Mucosa of descending colon (tissue), 3 donors: ENCODE measurements at regions not wholly inside any gene's neighbourhood (a gene's known extent, or its start where the extent isn't known, plus 50 kb on each side); places are given as distances from the start of the nearest gene placed in this dataset.

Experiments
- ATAC-seq: fragments of 200-7000 bp; cut with Tn5 transposase; one replicate; pipeline ENCODE4 v1.9.1; 2020; ENCODE audit warnings: mild to moderate bottlenecking, moderate library complexity
- DNase-seq, 3 donors: peaks; one replicate each; pipeline ENCODE4 v3.0.0-alpha.2; 2020
- H3K36me3 ChIP-seq: fragments of 200-600 bp; one replicate; pipeline ENCODE4 v1.8.0; 2021; ENCODE audit warnings: low read depth, mild to moderate bottlenecking
- H3K4me1 ChIP-seq: fragments of 200-600 bp; one replicate; pipeline ENCODE4 v1.8.0; 2021; ENCODE audit warnings: low read depth, mild to moderate bottlenecking
- H3K4me3 ChIP-seq: fragments of 200-600 bp; one replicate; pipeline ENCODE4 v1.8.0; 2021; ENCODE audit warnings: mild to moderate bottlenecking
- H3K9me3 ChIP-seq: fragments of 200-600 bp; one replicate; pipeline ENCODE4 v1.8.0; 2021; ENCODE audit warnings: mild to moderate bottlenecking
- CTCF ChIP-seq: fragments of 200-600 bp; IDR thresholded peaks from one replicate; pipeline ENCODE4 v1.8.0; 2022; ENCODE audit warnings: antibody characterized with exemption, mild to moderate bottlenecking
- intact Hi-C, 2 donors: fragments of 100-400 bp; cut with DNase I in 1 of 2; cut with micrococcal nuclease in 1 of 2; formaldehyde crosslinking; loops; one replicate each; pipeline versions ENCODE4 v1.11.0 to v1.11.1; 2022; cut with DNase I, micrococcal nuclease
- donor health status: DM: no; HTN: no; CAD: no; lungs with moderate emphysema.
- donor health status: DM: no; HTN: no; CAD: no.
- donor health status: DM: no; HTN: yes; CAD: no.

DNA sequence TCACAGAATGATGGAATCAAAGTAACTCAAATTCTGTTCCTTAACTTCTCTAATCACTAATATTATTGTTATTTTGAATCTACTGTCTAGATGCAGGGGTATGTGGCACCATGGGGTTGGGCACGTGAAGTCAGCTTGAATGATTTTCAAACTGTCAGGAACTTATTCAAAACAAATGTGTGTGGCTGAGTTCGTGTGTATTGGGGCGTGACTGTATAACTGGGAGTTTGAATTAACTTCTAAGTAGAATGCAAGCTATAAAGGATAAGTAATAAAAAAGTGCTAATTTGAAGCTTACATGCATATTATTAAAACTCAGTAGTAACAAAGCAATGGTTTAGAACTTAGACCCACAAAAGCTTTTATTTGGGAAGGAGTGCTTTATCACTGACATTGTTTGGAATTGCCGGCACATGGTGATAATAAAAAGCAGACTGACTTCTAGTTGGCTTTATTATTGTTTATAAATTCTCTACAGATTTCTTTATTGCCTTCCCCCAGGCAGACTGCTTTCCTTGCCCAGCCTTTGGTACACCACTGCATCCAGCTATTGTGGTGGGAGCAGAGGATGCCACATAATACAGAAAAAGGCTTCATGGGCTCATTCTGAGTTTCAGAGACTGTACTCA, 84.3 kb downstream of the TENT5C start:
- DNase-seq (no peak), ATAC-seq (peak; percentile 38)
- no peak for TF ChIP-seq CTCF
- intact Hi-C loops: loop anchor here in 1 of 2 donors (10.0 kb wide), 1 partner anchor 155 kb away; no protein-coding TSS in a partner anchor
- Histone ChIP-seq H3K4me1 (peaks cover 10% of the 10 kb centered on the region), H3K9me3 (no peaks in the 10 kb centered on the region), H3K4me3 (no peak overlapping the region), H3K36me3 (no peaks in the 10 kb centered on the region)

GRCh38 chr1:117691942-117692341, 86.1 kb downstream of the TENT5C start:
- H3K36me3 ChIP-seq: no peaks in the 10 kb centered on the region
- TF ChIP-seq CTCF: no peak
- no peaks in the 10 kb centered on the region for H3K9me3 ChIP-seq
- peaks cover 7% of the 10 kb centered on the region for H3K4me1 ChIP-seq
- ATAC-seq (no peak), DNase-seq (no peak)
- H3K4me3 ChIP-seq: no peak overlapping the region
- intact Hi-C loops: no loop called here

DNA sequence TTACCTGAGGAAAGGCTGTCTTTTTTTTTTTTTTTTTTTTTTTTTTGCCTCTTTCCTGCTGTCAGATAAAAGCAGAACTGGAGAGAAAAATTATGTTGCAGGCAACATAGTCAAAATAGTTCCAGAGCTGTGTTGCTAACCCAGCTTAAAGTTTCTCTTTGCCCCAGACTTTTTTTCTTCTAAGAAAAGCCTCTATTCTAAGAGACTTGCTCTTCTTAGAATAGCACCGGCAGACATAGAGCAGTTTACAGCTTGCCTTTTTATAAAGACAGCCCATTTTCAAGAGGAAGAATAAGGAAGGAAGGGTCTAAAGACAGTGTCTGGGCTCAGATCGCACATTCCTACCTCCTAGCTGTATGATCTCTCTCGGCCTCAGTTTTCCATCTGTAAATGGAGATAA, 88.7 kb downstream of the TENT5C start:
- H3K4me1 ChIP-seq: peaks cover 6% of the 10 kb centered on the region
- ATAC-seq: no peak

GRCh38 chr1:117695796-117696490, 90.1 kb downstream of the TENT5C start:
- no peaks in the 10 kb centered on the region for H3K9me3 ChIP-seq
- intact Hi-C loops: no loop called here
- ATAC-seq: peak; percentile 68

More for the DNA sequence above, 88.7 kb downstream of the TENT5C start:
- H3K4me3 ChIP-seq: no peak overlapping the region
- DNase-seq: no peak
- no peaks in the 10 kb centered on the region for H3K9me3 ChIP-seq
- H3K36me3 ChIP-seq: no peaks in the 10 kb centered on the region
- no peak for TF ChIP-seq CTCF
- intact Hi-C loops: no loop called here

GRCh38 chr1:117696561-117696960, 90.7 kb downstream of the TENT5C start:
- DNase-seq: no peak
- H3K36me3 ChIP-seq: no peaks in the 10 kb centered on the region
- no peak for ATAC-seq
- H3K9me3 ChIP-seq: no peaks in the 10 kb centered on the region
- H3K4me3 ChIP-seq: no peak overlapping the region
- TF ChIP-seq CTCF: no peak
- intact Hi-C loops: no loop called here
- H3K4me1 ChIP-seq: no peaks in the 10 kb centered on the region

More at GRCh38 chr1:117695796-117696490, 90.1 kb downstream of the TENT5C start:
- no peak for TF ChIP-seq CTCF
- H3K36me3 ChIP-seq: no peaks in the 10 kb centered on the region
- no peaks in the 10 kb centered on the region for H3K4me1 ChIP-seq
- H3K4me3 ChIP-seq: no peak overlapping the region
- DNase-seq: no peak
